ENCODE measurements at regions not wholly inside any gene's neighbourhood (a gene's known extent, or its start where the extent isn't known, plus 50 kb on each side); places are given as distances from the start of the nearest gene placed in this dataset.

DNA sequence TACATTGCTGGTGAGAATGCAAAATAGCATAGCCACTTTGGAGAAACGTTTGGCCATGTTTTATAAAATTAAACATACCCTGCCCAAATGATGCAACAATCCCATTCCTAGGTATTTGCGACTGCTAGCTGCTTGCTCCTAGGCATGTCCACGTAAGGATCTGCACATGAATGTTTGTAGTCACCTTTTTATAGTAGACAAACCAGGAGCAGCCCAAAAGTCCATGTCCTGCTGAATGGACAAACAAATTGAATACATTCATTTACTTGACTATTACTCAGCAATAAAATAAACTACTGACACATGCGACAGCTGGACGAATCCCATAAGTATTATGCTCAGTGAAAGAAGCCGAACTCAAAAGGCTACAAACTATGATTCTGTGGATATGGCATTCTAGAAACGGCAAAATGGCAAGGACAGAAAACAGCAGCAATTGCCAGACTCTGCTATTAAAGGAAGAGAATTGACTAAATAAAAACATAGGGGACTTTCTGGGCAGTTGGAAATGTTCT is 161.9 kb upstream of the GALNT2 start:
- TF ChIP-seq NR3C1 (IDR thresholded peaks at IDR 0.05) (no peak), GATA3 (IDR thresholded peaks at IDR 0.05; ENCODE audit: borderline replicate concordance) (no peak), EP300 (IDR thresholded peaks at IDR 0.05) (no peak), FOSB (CRISPR knock-in tag; IDR thresholded peaks at IDR 0.05) (no peak), CHD2 (IDR thresholded peaks at IDR 0.05; ENCODE audit: low read length, partially characterized antibody) (no peak), SMC3 (IDR thresholded peaks at IDR 0.05) (no peak), ZC3H11A (IDR thresholded peaks at IDR 0.05) (no peak)
- TF ChIP-seq, protein P1, sequence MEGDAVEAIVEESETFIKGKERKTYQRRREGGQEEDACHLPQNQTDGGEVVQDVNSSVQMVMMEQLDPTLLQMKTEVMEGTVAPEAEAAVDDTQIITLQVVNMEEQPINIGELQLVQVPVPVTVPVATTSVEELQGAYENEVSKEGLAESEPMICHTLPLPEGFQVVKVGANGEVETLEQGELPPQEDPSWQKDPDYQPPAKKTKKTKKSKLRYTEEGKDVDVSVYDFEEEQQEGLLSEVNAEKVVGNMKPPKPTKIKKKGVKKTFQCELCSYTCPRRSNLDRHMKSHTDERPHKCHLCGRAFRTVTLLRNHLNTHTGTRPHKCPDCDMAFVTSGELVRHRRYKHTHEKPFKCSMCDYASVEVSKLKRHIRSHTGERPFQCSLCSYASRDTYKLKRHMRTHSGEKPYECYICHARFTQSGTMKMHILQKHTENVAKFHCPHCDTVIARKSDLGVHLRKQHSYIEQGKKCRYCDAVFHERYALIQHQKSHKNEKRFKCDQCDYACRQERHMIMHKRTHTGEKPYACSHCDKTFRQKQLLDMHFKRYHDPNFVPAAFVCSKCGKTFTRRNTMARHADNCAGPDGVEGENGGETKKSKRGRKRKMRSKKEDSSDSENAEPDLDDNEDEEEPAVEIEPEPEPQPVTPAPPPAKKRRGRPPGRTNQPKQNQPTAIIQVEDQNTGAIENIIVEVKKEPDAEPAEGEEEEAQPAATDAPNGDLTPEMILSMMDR (IDR thresholded peaks at IDR 0.05) = no peak
- TF ChIP-seq, protein P2, sequence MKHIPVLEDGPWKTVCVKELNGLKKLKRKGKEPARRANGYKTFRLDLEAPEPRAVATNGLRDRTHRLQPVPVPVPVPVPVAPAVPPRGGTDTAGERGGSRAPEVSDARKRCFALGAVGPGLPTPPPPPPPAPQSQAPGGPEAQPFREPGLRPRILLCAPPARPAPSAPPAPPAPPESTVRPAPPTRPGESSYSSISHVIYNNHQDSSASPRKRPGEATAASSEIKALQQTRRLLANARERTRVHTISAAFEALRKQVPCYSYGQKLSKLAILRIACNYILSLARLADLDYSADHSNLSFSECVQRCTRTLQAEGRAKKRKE (CRISPR knock-in tag; IDR thresholded peaks at IDR 0.05; ENCODE audit: low read depth) = no peak
- TF ChIP-seq, protein P3, sequence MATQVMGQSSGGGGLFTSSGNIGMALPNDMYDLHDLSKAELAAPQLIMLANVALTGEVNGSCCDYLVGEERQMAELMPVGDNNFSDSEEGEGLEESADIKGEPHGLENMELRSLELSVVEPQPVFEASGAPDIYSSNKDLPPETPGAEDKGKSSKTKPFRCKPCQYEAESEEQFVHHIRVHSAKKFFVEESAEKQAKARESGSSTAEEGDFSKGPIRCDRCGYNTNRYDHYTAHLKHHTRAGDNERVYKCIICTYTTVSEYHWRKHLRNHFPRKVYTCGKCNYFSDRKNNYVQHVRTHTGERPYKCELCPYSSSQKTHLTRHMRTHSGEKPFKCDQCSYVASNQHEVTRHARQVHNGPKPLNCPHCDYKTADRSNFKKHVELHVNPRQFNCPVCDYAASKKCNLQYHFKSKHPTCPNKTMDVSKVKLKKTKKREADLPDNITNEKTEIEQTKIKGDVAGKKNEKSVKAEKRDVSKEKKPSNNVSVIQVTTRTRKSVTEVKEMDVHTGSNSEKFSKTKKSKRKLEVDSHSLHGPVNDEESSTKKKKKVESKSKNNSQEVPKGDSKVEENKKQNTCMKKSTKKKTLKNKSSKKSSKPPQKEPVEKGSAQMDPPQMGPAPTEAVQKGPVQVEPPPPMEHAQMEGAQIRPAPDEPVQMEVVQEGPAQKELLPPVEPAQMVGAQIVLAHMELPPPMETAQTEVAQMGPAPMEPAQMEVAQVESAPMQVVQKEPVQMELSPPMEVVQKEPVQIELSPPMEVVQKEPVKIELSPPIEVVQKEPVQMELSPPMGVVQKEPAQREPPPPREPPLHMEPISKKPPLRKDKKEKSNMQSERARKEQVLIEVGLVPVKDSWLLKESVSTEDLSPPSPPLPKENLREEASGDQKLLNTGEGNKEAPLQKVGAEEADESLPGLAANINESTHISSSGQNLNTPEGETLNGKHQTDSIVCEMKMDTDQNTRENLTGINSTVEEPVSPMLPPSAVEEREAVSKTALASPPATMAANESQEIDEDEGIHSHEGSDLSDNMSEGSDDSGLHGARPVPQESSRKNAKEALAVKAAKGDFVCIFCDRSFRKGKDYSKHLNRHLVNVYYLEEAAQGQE (IDR thresholded peaks at IDR 0.05) = no peak
